ENCODE measurements at regions not wholly inside any gene's neighbourhood (a gene's known extent, or its start where the extent isn't known, plus 50 kb on each side); places are given as distances from the start of the nearest gene placed in this dataset.

DNA sequence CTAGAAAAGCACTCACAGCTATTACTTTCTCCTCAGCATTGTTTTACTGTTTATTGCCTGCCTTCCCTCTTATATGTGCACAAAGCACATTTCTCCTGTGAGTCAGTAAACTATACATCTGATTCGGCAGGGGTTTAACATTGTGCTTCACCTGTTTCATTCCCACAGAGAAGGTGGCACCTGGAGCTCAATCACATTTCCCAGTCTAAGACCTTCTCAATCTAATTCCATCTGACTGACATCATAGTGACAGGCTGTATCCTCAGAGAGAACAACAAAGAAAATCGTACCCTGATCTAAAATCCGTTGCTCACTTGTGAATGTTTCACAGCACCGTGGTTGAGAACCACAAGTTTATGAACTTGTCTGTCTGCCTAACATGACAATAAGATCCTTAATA is 92.4 kb upstream of the CAST start:
- TF ChIP-seq, protein P1, sequence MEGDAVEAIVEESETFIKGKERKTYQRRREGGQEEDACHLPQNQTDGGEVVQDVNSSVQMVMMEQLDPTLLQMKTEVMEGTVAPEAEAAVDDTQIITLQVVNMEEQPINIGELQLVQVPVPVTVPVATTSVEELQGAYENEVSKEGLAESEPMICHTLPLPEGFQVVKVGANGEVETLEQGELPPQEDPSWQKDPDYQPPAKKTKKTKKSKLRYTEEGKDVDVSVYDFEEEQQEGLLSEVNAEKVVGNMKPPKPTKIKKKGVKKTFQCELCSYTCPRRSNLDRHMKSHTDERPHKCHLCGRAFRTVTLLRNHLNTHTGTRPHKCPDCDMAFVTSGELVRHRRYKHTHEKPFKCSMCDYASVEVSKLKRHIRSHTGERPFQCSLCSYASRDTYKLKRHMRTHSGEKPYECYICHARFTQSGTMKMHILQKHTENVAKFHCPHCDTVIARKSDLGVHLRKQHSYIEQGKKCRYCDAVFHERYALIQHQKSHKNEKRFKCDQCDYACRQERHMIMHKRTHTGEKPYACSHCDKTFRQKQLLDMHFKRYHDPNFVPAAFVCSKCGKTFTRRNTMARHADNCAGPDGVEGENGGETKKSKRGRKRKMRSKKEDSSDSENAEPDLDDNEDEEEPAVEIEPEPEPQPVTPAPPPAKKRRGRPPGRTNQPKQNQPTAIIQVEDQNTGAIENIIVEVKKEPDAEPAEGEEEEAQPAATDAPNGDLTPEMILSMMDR (conservative IDR thresholded peaks at IDR 0.05; ENCODE audit: low read depth, low read length), result no peak
- DNase-seq (ENCODE audit: low read depth), result no peak
- H3K4me3 ChIP-seq (ENCODE audit: low read depth, low read length), result no peak overlapping the region

DNA sequence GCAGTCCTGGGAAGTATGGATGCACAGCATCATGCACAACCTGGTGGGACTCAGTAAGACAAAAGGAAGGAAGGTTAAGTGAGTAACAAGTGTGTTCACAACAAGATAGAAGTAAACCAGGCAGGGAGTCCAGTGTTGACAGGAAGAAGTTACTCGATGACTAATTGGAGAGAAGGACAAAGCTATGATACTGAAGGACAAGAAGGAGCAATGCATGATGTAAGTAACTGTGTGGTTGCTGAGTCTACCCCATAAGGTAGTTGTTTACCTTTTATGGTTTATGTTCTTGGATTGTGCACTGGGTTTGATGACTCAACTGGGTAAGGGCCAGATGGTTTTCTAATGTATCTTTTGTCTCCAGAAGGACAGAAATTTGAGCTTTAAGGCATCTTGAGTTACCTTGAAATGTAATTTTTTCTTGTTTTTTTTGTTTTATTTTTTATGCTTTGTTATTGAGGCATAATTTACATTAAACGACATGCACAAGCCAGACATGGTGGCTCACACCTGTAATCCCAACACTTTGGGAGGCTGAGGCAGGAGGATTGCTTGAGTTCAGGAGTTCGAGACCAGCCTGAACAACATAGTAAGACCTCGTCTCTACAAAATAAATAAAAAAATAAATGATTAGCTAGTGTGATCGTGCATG is 89.2 kb upstream of the CAST start:
- peak; percentile 67 for DNase-seq (ENCODE audit: low read depth)
- TF ChIP-seq, protein P1 (conservative IDR thresholded peaks at IDR 0.05; ENCODE audit: low read depth, low read length), result no peak
- no peak overlapping the region for H3K4me3 ChIP-seq (ENCODE audit: low read depth, low read length)

DNA sequence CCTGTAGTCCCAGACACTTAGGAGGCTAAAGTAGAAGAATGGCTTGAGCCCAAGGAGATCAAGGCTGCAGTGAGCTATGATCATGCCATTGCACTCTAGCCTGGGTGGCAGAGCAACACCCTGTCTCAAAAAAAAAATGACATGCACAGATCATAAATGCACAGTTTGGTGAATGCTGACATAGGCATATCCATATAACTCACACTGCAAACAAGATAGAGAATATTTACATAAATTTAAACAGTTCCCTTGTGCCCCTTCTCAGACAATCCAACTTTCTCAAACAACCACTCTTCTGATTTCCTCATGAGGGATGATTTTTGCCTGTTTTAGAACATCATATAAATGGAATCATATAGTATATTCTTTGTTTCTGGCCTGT is 88.7 kb upstream of the CAST start:
- no peak overlapping the region for H3K4me3 ChIP-seq (ENCODE audit: low read depth, low read length)
- TF ChIP-seq, protein P1 (conservative IDR thresholded peaks at IDR 0.05; ENCODE audit: low read depth, low read length), result no peak
- DNase-seq (ENCODE audit: low read depth), result no peak

DNA sequence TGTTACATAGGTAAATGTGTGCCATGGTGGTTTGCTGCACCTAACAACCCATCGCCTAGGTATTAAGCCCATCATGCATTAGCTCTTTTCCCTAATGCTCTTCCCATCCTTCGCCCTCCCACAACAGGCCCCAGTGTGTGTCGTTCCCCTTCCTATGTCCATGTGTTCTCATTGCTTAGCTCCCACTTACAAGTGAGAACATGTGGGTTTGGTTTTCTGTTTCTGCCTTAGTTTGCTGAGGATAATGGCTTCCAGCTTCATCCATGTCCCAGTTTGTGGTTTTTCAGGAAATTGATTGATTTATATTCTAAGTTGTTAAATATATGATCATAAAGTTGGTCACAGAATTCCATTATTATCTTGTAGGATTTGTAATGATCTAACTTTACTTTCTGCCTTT is 85.3 kb upstream of the CAST start:
- TF ChIP-seq, protein P1 (conservative IDR thresholded peaks at IDR 0.05; ENCODE audit: low read depth, low read length), result no peak
- no peak for DNase-seq (ENCODE audit: low read depth)
- no peak overlapping the region for H3K4me3 ChIP-seq (ENCODE audit: low read depth, low read length)

DNA sequence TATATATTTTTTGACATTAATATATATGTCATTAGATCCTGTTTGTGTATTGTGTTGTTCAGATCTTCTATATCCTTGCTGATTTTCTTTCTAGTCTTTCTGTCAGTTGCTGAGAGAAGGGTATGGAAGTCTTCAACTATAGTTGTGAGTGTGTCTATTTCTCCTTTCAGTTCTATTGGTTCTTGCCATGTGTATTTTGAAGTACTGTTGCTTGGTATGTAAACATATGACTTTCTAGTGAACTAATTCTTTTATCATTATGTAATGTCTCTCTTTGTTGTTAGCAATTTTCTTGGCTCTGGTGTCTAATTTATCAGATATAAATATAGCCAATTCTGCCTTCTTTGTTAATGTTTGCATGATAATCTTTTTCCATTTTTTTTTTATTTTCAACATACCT is 84.3 kb upstream of the CAST start:
- DNase-seq (ENCODE audit: low read depth), result no peak

DNA sequence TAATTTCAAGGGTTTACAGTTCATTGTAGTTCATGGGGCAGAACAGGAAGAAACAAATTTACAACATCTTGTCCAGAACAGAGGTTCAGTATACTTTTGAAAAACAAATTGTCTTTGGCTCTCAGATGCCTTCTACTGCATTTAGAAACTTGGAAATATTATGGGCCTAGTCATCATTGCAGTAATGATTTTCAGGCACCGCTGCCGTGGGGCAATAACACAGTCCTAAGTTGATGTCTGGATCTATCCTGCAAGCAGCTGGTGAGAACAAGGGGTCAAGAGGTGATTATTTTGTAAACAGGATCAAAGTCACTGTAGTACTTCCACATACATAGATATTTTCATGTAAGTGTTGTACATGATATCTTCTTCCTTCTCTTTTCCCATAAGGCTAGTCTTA is 82.5 kb upstream of the CAST start:
- H3K4me3 ChIP-seq (ENCODE audit: low read depth, low read length), result no peak overlapping the region
- TF ChIP-seq, protein P1 (conservative IDR thresholded peaks at IDR 0.05; ENCODE audit: low read depth, low read length), result no peak
- no peak for DNase-seq (ENCODE audit: low read depth)

More for the DNA sequence above, 84.3 kb upstream of the CAST start:
- TF ChIP-seq, protein P1 (conservative IDR thresholded peaks at IDR 0.05; ENCODE audit: low read depth, low read length), result no peak
- H3K4me3 ChIP-seq (ENCODE audit: low read depth, low read length), result no peak overlapping the region

DNA sequence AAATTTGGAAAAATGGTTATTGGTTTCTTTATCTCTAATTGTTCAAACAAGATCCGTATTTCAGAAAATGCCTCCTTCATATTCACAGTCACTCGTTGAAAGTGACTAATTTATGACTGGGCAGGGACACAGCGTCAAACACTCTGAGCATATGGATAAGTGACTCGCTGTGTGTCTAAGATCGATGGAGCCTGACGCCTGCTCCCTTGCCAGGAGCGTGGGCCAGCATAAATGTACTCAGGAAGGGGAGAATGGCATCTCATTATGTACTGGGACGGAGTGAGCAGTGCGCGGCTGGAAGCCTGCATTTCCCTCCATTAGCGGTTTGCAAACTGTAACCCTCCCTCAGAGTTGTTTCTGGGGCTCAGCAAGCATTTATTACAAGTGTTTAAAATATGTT is 79.8 kb upstream of the CAST start:
- H3K4me3 ChIP-seq (ENCODE audit: low read depth, low read length), result no peak overlapping the region
- TF ChIP-seq, protein P1 (conservative IDR thresholded peaks at IDR 0.05; ENCODE audit: low read depth, low read length), result no peak
- no peak for DNase-seq (ENCODE audit: low read depth)
